A549 (cell line): ENCODE measurements at regions not wholly inside any gene's neighbourhood (a gene's known extent, or its start where the extent isn't known, plus 50 kb on each side); places are given as distances from the start of the nearest gene placed in this dataset.

Experiments used
- E2F6 ChIP-seq: IDR thresholded peaks from 2 replicates; pipeline ENCODE4 v1.6.1; 2012; ENCODE audit warnings: low read depth, borderline replicate concordance
- HMGXB4 ChIP-seq: fragments of 250-450 bp; sonication (Bioruptor Pico); IDR thresholded peaks from 2 replicates; pipeline ENCODE4 v1.5.0; 2021; ENCODE audit warnings: mild to moderate bottlenecking, moderate library complexity, borderline replicate concordance
- KDM1A ChIP-seq: fragments of 200-600 bp; sonication (generic); IDR thresholded peaks from 2 replicates; pipeline ENCODE4 v1.6.1; 2016; ENCODE audit warnings: low read depth, mild to moderate bottlenecking
- NPAS2 ChIP-seq: fragments of 250-450 bp; sonication (Bioruptor Pico); IDR thresholded peaks from 2 replicates; pipeline ENCODE4 v1.8.0; 2022; ENCODE audit warnings: mild to moderate bottlenecking, moderate library complexity, borderline replicate concordance
- PBX3 ChIP-seq: IDR thresholded peaks from 2 replicates; pipeline ENCODE4 v1.6.1; 2012
- POLR2A ChIP-seq: IDR thresholded peaks from 2 replicates; pipeline ENCODE4 v1.6.1; 2012; ENCODE audit warnings: mild to moderate bottlenecking, low read length
- RCOR1 ChIP-seq: fragments of 150-350 bp; IDR thresholded peaks from 2 replicates; pipeline ENCODE4 v1.6.1; 2014; ENCODE audit warnings: antibody characterized with exemption, low read length, low read depth
- TP53 ChIP-seq: fragments of 250-450 bp; sonication (Bioruptor Pico); IDR thresholded peaks from 2 replicates; pipeline ENCODE4 v1.5.0; 2021; ENCODE audit warnings: mild to moderate bottlenecking, moderate library complexity
- TF ChIP-seq, protein P1 (sequence below): fragments of >200 bp; sonication (Bioruptor Twin); formaldehyde crosslinking; IDR thresholded peaks from 3 replicates; pipeline ENCODE4 v1.5.1; 2016

DNA sequence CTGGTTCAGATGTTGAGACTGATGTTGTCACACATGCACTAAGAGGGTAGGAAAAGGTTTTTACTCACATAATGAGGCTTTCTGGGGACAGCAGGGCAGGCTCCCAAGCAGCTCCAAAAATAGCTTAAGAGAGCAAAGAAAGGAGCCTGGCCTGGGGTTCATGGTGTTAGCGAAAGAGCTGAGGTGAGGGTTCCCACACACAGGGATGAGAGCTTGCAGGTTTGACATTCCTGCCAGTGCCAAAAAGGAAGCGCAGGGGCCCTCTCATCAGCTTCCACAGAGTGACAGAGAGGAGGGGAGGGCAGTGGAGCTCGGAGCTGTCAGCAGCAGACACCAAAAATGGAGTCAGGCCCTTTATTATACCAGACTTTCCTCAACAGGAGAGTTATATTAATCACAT is 65.5 kb upstream of the FAM216B start:
- TF ChIP-seq, protein P1, sequence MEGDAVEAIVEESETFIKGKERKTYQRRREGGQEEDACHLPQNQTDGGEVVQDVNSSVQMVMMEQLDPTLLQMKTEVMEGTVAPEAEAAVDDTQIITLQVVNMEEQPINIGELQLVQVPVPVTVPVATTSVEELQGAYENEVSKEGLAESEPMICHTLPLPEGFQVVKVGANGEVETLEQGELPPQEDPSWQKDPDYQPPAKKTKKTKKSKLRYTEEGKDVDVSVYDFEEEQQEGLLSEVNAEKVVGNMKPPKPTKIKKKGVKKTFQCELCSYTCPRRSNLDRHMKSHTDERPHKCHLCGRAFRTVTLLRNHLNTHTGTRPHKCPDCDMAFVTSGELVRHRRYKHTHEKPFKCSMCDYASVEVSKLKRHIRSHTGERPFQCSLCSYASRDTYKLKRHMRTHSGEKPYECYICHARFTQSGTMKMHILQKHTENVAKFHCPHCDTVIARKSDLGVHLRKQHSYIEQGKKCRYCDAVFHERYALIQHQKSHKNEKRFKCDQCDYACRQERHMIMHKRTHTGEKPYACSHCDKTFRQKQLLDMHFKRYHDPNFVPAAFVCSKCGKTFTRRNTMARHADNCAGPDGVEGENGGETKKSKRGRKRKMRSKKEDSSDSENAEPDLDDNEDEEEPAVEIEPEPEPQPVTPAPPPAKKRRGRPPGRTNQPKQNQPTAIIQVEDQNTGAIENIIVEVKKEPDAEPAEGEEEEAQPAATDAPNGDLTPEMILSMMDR: no peak
- TF ChIP-seq KDM1A (no peak), POLR2A (no peak), NPAS2 (no peak), HMGXB4 (CRISPR knock-in tag) (no peak), PBX3 (no peak), E2F6 (no peak), RCOR1 (no peak), TP53 (CRISPR knock-in tag) (no peak)
